NCI-H146 treated with DMSO at 0.1 percent for 48 hours (cell line): ENCODE measurements at regions not wholly inside any gene's neighbourhood (a gene's known extent, or its start where the extent isn't known, plus 50 kb on each side); places are given as distances from the start of the nearest gene placed in this dataset.
"Not testable (repeated sequence)": the region's sequence is repeated elsewhere in the genome, so short reads cannot be mapped to it uniquely, and the experiment has no call there.

Source experiments
- DNase-seq: peaks from one replicate; lab custom pipeline; 2025; ENCODE audit not compliant: unreplicated experiment; lab: John Stamatoyannopoulos, UW

DNA sequence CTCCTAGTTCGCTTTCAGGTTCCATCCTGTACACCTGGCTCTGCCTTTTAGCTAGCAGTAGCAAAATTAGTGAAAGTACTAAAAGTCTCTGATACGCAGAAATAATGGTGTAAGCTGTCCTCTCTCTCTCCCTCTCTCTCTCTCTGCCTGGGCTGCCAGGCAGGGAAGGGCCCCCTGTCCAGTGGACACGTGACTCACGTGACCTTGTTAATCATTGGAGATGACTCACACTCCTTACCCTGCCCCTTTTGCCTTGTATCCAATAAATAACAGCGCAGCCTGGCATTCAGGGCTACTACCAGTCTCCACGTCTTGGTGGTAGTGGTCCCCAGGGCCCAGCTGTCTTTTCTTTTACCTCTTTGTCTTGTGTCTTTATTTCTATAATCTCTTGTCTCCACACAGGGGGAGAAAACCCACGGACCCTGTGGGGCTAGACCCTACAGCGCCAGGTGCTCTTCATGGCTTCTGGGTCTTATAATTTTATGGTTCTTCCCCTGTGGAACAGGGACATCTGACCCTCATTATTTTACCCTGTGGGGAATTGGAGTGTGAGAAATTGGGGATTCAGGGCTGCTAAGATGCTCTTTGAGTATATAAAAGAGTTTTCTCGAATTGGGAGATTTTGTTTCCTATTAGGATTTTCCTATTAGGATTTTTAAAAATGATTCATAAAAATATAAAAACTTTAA is 1348.2 kb downstream of the GATA3 start:
- DNase-seq: not testable (repeated sequence)

- DNase-seq: not testable (repeated sequence)
Measured at GRCh38 chr10:9407201-9407600, 1352.7 kb downstream of the GATA3 start.

DNA sequence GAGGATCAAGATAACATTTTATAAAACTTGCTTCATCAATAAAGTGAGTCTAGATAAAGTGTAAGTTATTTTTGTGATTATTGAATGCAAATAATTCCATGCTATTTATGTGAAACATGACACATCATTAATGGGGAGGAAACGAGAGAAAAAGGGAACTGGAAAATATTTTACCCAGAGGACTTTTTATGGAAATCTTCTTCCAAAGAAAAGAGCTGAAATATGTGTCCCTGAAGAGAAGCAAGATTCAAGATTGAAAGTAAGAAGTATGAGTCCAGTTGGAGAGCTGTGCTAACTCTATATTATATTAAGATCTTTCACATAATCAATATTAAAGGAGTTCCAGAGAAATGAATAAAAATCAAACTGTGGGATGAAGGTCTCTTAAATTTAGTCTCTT is 1361.8 kb downstream of the GATA3 start:
- DNase-seq: no peak

- DNase-seq: no peak
Measured at GRCh38 chr10:9419757-9420156, 1365.3 kb downstream of the GATA3 start.

GRCh38 chr10:9427209-9427608 is 1372.7 kb downstream of the GATA3 start:
- DNase-seq: no peak

DNA sequence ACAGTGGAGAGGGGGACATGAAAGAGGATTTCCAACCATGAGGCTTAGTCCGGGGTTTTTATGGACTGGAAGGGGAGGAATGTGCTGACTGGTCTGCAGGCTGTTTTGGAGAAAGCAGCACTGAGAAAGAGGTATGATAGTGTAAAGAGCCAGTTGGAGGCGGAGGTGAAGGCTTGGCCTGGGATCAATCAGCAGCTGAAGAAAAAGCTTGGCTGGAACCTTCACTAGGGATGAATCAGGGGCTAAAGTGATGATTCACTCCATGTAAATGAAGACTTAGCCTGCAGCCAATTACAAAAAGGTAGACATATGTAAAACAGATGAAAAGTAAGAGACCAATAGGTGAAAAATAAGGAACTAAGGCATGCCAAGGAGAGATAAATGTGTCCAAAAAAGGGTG is 1382.6 kb downstream of the GATA3 start:
- DNase-seq: no peak

DNA sequence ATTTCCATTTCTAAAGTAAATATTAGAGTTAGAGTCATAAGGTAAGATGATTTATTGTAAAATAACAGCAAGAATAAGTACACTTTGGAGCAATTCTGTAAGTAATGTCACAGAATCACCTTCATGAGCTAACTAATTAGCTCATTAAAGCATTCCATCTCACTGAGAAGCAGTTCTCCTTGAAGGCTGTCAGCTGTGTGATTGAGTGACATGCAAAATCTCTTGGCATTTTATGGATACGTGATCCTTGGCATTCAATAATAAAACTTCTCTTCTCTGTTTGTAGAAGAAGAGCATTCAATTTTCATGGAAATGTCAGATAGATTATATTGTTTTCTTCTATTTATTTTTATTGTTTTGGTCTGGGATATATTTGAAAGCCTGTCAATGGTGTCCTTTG is 1389.3 kb downstream of the GATA3 start:
- no peak for DNase-seq

DNA sequence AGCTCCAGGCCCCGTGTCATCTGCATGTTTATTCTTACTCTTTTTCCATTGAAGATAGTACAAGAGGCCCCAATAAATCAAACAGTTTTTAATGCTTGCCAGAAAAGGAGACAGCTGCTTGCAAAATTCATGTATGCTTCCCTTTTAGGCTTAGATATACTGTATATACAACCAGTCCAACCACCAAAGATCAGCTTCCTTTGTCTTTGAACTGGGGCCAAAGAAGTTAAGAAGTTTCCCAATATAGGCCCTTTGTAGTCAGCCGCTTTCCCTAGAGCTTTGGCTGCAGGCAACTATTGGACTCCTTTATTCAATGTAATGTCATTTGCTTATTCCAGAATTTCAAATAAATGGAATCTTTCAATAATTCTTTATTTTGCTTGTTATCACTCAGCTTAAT is 1395.0 kb downstream of the GATA3 start:
- DNase-seq: no peak

GRCh38 chr10:9450801-9451200 is 1396.3 kb downstream of the GATA3 start:
- DNase-seq: no peak

- DNase-seq: no peak
Measured at GRCh38 chr10:9451211-9451773, 1396.8 kb downstream of the GATA3 start.

DNA sequence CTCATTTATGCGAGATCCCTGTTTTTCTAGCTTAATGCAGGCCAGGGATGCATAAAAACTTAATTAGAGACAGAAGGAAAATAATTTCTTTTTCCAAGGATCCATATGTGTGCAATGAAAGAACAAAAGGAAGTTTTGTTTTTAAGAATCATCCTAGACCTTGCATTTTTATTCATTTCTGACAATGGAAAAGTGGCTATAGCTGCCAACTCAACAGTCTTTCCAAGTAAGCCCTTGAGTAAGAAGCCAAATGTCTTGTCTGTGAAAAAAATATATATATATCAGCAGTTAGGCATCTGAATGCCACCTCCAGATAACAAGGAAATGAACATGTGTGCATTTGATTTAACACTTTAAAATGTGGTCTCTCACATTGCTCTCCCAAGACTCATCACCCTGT is 1397.6 kb downstream of the GATA3 start:
- no peak for DNase-seq

- DNase-seq: not testable (repeated sequence)
Measured at GRCh38 chr10:9453871-9454270, 1399.4 kb downstream of the GATA3 start.

DNA sequence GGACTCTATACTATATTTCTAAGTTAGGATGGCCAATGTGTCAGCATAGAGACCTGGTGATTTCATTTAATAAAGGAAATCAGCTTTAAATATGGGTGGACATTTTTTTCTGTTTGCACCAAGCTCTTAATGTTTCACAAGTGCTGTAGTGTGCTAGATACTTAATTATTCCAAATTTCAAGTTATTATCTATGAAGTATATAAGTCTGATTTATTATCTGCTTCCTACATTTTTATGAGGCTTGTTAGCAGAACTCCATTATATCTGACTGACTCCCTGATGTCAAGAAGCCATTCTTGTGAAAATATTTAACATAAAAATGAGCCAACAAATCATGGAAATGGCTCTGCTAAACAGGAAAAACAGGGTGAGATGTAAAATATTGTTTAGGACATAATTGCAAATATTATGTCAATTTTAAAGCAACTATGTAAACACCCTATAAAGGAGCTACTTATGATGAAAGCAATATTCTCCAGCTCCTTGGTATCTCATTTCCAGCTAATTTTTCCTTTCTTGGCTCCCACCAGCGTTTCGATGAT is 1415.2 kb downstream of the GATA3 start:
- DNase-seq: no peak

- no peak for DNase-seq
Measured at GRCh38 chr10:9470581-9470980, 1416.1 kb downstream of the GATA3 start.

GRCh38 chr10:9501944-9502343 is 1447.5 kb downstream of the GATA3 start:
- no peak for DNase-seq

- DNase-seq: no peak
Measured at GRCh38 chr10:9504227-9504626, 1449.7 kb downstream of the GATA3 start.

- DNase-seq: no peak
Measured at GRCh38 chr10:9505546-9505945, 1451.1 kb downstream of the GATA3 start.

DNA sequence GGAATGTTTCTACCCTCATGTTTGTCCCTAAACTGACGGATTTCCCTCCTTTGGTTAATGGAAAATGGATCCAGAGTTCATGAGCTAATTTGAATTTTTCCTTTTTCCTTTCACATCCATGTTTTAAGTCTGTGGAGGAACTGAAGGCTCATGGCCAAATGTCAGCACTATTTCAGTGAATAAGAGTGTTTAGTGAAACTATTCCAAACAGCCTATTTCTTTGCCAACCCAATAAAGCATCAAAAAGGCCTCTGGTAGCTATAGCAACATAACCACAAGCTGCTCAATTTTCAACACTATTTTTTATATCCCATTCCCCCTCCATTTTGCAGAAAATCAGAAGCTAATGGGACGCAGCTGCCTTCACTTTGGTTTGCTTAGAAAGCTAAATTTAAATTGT is 1454.1 kb downstream of the GATA3 start:
- DNase-seq: no peak

- DNase-seq: no peak
Measured at GRCh38 chr10:9510626-9511025, 1456.1 kb downstream of the GATA3 start.

DNA sequence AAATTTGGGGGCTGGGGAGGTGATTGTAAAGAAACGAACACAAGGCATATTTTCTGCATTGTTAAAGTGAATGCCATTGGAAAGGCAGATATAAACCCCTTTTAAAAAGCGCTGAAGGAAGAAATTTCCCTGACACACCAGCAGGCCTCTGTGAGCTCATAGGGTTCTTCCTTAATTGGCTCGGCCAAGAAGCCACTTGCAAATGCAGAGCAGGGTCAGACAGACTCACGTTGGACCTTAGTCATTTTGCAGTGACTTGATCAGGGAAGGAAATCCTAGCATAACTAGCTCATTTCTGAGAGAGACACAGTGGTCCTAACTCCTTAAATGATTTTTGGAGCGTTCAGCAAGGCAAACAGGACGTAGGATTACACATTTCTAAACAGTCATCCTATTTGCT is 1461.4 kb downstream of the GATA3 start:
- no peak for DNase-seq

DNA sequence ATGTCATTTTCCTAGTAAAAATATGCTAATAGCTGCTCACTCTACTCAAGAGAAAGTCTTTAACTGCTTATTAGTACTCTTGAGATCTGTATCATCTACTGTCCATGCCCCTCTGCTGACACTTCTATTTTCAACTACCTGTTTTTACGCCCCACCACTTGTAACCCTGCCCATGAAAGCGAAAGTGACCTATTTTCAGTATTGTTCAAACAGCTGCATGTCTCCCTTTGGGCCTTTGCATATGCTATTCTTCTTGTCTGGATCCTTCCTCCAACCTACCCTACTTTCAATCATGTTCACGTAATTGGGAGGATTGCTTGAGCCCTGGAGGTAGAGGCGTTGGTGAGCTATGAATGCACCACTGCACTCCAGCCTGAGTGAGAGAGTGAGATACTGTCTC is 1481.3 kb downstream of the GATA3 start:
- no peak for DNase-seq

DNA sequence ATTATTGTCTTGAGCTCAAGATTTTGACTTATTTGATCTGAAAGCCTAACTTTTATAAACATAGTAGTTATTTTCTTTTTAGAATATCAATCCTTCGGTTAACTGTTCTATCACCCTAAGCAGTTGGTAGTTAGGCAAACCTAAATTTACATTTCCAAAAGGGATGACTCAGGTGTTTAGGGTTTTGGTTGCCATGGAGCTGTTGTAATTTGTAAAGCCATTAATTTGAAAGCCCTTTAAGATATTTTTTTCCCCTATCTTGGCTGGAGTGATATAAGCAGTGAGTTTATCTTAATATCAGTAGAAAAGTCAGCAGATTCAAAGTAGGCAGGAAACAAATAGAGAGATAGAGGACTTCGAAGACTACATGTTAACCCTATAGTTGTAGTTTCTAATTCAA is 1472.6 kb upstream of the CELF2 start:
- no peak for DNase-seq
